Spinal cord (tissue), 9 donors: ENCODE measurements at regions not wholly inside any gene's neighbourhood (a gene's known extent, or its start where the extent isn't known, plus 50 kb on each side); places are given as distances from the start of the nearest gene placed in this dataset.

Source experiments
- DNase-seq, 6 donors: peaks; one replicate each; pipeline versions ENCODE4 v3.0.0 to v3.0.0-alpha.2; 2013 to 2015; ENCODE audit warnings: low spot score in 6 of 6, low read depth in 4 of 6
- H3K27ac ChIP-seq: one replicate; pipeline ENCODE4 v1.5.1; 2013; ENCODE audit warnings: low read depth, low read length, control low read depth
- H3K27me3 ChIP-seq: one replicate; pipeline ENCODE4 v1.6.1; 2013; ENCODE audit warnings: low read length; ENCODE audit not compliant: control insufficient read depth, insufficient read depth
- H3K36me3 ChIP-seq: one replicate; pipeline ENCODE4 v1.6.1; 2013; ENCODE audit warnings: low read length; ENCODE audit not compliant: control insufficient read depth, insufficient read depth
- H3K4me1 ChIP-seq: one replicate; pipeline ENCODE4 v1.6.1; 2013; ENCODE audit warnings: low read length; ENCODE audit not compliant: control insufficient read depth, insufficient read depth
- H3K4me3 ChIP-seq: one replicate; pipeline ENCODE4 v1.5.1; 2013; ENCODE audit warnings: low read depth, low read length, control low read depth
- H3K9me3 ChIP-seq: one replicate; pipeline ENCODE4 v1.6.1; 2013; ENCODE audit warnings: low read length; ENCODE audit not compliant: control insufficient read depth, insufficient read depth
- WGBS: methylation state at CpG from one replicate; pipeline ENCODE4 v1.1.5; 2013; ENCODE audit warnings: missing lambda C conversion rate; ENCODE audit not compliant: insufficient coverage; 5-methylcytosine and 5-hydroxymethylcytosine counted together
- donor health status: healthy.

- Histone ChIP-seq H3K4me1 (no peaks in the 10 kb centered on the region), H3K9me3 (peaks cover 2% of the 10 kb centered on the region), H3K27me3 (no peaks in the 10 kb centered on the region), H3K27ac (no peak overlapping the region), H3K4me3 (no peak overlapping the region), H3K36me3 (no peaks in the 10 kb centered on the region)
- WGBS: 69% methylated on average over 2 of the region's 2 CpGs
- DNase-seq: no peak
Observed at GRCh38 chr12:58654021-58654420, 266.3 kb downstream of the LRIG3 start.

- Histone ChIP-seq H3K9me3 (peaks cover 2% of the 10 kb centered on the region), H3K4me1 (no peaks in the 10 kb centered on the region), H3K36me3 (no peaks in the 10 kb centered on the region), H3K4me3 (no peak overlapping the region), H3K27me3 (no peaks in the 10 kb centered on the region), H3K27ac (no peak overlapping the region)
- DNase-seq: no peak
- 97% methylated on average over 6 of the region's 6 CpGs for WGBS
Observed at GRCh38 chr12:58655375-58655774, 264.9 kb downstream of the LRIG3 start.

DNA sequence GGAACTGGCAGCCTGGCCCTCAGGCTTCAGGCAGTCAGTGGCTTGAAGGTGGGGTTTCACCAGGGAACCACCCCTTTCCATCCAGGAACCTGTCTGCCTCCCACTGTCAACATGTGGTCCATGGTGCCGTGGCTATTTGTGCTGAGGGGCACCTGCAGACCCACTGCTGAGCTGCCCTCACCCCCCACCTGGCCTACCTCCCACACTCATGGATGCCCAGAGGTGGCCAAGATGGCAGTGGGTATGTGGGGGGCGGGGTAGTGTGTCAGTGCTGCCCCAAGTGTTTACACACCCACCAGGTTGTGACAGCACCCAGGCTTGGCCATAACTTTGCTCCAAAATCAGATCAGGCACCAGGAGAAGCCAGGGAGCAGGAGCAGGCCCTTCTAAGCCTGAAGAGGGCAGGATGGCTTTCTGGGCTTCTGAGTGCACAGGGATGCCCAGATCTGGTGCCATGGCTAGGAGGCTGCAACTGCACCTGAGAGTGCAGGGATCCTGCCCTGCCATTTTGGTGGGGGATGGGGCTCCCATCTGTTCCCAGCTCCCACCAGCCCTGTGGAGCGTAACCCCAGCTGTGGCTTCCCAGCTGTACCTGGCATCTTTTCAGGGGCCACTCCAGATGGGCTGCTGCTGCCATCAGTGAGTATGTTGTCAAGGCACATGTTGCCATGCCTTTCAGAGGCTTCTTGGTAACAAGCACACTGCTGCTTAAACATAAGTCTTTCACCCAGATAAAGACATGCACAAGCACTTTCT, 263.9 kb downstream of the LRIG3 start:
- H3K4me3 ChIP-seq: no peak overlapping the region
- no peaks in the 10 kb centered on the region for H3K36me3 ChIP-seq
- H3K9me3 ChIP-seq: peaks cover 2% of the 10 kb centered on the region
- DNase-seq: no peak
- WGBS: 85% methylated on average over 1 of the region's 3 CpGs
- H3K27me3 ChIP-seq: no peaks in the 10 kb centered on the region
- H3K27ac ChIP-seq: no peak overlapping the region
- H3K4me1 ChIP-seq: no peaks in the 10 kb centered on the region

DNA sequence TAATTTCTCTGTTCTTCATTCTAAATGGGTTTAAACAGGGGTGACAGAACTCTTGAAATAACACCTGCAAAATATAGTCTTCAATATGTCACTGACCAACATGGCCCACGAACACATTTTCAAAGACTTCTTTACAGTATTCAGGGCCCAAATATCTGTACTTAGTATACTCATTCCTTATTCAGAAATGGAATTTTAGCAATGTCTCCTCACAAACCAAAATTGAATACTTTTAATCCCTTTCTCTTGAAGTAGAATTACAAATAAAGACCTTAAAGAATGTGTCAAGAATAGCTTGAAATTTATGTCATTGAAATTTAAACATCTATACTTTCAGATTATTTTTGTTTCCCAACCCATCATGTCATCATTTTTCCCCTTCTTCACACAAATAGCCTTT, 263.1 kb downstream of the LRIG3 start:
- no peaks in the 10 kb centered on the region for H3K27me3 ChIP-seq
- H3K9me3 ChIP-seq: peaks cover 2% of the 10 kb centered on the region
- H3K4me1 ChIP-seq: no peaks in the 10 kb centered on the region
- H3K27ac ChIP-seq: no peak overlapping the region
- H3K36me3 ChIP-seq: no peaks in the 10 kb centered on the region
- no peak for DNase-seq
- whole genome bisulfite sequencing: no CpG with 5 or more reads among the region's 1 CpG
- H3K4me3 ChIP-seq: no peak overlapping the region

DNA sequence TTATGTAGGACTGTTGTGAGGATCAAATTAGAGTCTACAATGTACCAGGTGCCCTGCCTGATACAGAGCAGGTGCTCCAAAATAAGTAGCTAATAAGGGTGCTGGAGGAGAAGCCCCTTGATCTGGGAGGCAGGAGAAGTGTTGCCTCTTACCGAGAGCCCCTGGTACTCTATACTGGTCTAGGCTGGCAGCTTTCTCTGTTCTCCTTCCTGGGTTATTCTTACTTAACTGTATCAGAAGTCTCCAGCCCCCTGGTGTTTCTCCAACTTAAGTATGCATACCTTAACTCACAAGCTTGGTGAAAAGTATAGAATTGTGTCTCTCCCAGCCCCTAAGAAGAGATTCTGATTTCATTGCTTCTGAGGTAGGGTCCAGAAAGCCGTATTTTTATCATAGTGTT, 254.9 kb downstream of the LRIG3 start:
- Histone ChIP-seq H3K36me3 (no peaks in the 10 kb centered on the region), H3K27ac (no peak overlapping the region), H3K9me3 (no peaks in the 10 kb centered on the region), H3K4me1 (no peaks in the 10 kb centered on the region), H3K27me3 (no peaks in the 10 kb centered on the region), H3K4me3 (no peak overlapping the region)
- WGBS: 90% methylated on average over 2 of the region's 2 CpGs
- no peak for DNase-seq

DNA sequence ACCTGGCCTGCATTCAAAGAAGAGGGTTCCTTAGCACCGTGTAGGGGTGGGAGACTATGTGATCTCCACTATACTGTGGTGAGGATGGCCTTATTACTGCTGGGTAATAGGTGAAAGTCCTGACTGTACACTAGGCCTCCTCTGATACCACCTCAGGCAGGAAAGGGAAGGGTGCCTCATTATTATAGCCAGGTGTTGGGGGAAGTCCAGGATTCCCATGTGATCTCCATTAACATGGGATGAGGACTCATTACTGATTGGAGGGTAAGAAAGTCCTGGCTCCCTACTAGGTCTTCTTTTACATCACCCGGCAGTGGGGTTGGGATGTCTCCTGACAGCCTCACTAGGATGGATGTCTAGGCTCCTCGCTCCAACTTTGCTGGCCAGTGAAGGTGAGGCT, 252.1 kb downstream of the LRIG3 start:
- no peak overlapping the region for H3K4me3 ChIP-seq
- WGBS: 100% methylated on average over 1 of the region's 3 CpGs
- H3K9me3 ChIP-seq: no peaks in the 10 kb centered on the region
- no peak overlapping the region for H3K27ac ChIP-seq
- no peaks in the 10 kb centered on the region for H3K36me3 ChIP-seq
- H3K27me3 ChIP-seq: no peaks in the 10 kb centered on the region
- no peaks in the 10 kb centered on the region for H3K4me1 ChIP-seq
- no peak for DNase-seq

DNA sequence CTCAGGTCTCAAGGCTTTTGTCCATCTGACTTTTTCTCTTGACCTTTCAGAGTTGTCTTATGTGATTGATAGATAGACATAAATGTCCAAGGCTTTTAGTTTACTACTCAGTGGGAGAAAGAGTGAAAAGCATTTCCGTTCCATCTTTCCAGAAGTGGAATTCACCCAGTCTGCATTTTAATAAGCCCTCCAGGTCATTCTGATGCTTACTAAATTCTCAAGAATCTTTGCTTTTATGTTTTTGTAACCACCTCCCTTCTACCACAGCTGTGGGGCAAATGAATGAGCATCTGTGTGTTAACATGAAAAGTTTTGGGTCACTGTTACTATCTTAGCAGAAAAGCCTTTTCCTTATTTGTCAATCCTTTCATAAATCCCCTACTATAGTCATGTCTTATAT, 251.4 kb downstream of the LRIG3 start:
- no peak for DNase-seq
- no peaks in the 10 kb centered on the region for H3K9me3 ChIP-seq
- no peaks in the 10 kb centered on the region for H3K36me3 ChIP-seq
- no peaks in the 10 kb centered on the region for H3K27me3 ChIP-seq
- H3K4me3 ChIP-seq: no peak overlapping the region
- WGBS: no CpG with 5 or more reads among the region's 1 CpG
- no peaks in the 10 kb centered on the region for H3K4me1 ChIP-seq
- no peak overlapping the region for H3K27ac ChIP-seq

GRCh38 chr12:58670623-58671022, 249.7 kb downstream of the LRIG3 start:
- no peak overlapping the region for H3K4me3 ChIP-seq
- no peaks in the 10 kb centered on the region for H3K4me1 ChIP-seq
- H3K9me3 ChIP-seq: no peaks in the 10 kb centered on the region
- H3K36me3 ChIP-seq: no peaks in the 10 kb centered on the region
- no peak overlapping the region for H3K27ac ChIP-seq
- no peak for DNase-seq
- no peaks in the 10 kb centered on the region for H3K27me3 ChIP-seq
- WGBS: no CpG with 5 or more reads among the region's 1 CpG

- no peaks in the 10 kb centered on the region for H3K36me3 ChIP-seq
- H3K27me3 ChIP-seq: no peaks in the 10 kb centered on the region
- no peaks in the 10 kb centered on the region for H3K4me1 ChIP-seq
- no CpG with 5 or more reads among the region's 3 CpGs for WGBS
- H3K9me3 ChIP-seq: no peaks in the 10 kb centered on the region
- no peak for DNase-seq
- no peak overlapping the region for H3K27ac ChIP-seq
- no peak overlapping the region for H3K4me3 ChIP-seq
Observed at GRCh38 chr12:58671196-58671595, 249.1 kb downstream of the LRIG3 start.

GRCh38 chr12:58673021-58673420, 247.3 kb downstream of the LRIG3 start:
- Histone ChIP-seq H3K4me1 (no peaks in the 10 kb centered on the region), H3K27me3 (no peaks in the 10 kb centered on the region), H3K36me3 (no peaks in the 10 kb centered on the region), H3K9me3 (peaks cover under 1% of the 10 kb centered on the region), H3K27ac (no peak overlapping the region), H3K4me3 (no peak overlapping the region)
- DNase-seq: peak in 2 of 6 donors; percentile 47 to 76
